HCT116 (cell line): ENCODE measurements at regions not wholly inside any gene's neighbourhood (a gene's known extent, or its start where the extent isn't known, plus 50 kb on each side); places are given as distances from the start of the nearest gene placed in this dataset.

Experiments
- ATAC-seq: fragments of 200-7000 bp; cut with Tn5 transposase; 2 replicates; pipeline ENCODE4 v1.9.1; 2020; ENCODE audit warnings: mild to moderate bottlenecking, moderate library complexity
- BruUV-seq: library from RNA; stranded (reverse); fragments of 400-500 nt; replicated peaks from 2 replicates; lab custom pipeline; 2021; lab: Mats Ljungman, UMichigan
- CTCF ChIA-PET: fragments of 300-600 bp; sonication (Branson Sonifier 250); formaldehyde crosslinking; loops from one replicate; lab custom pipeline; 2021; ENCODE audit warnings: antibody characterized with exemption; lab: Charles Lee
- POLR2A ChIA-PET: fragments of 300-600, 350-600 bp; sonication (Branson Sonifier 250); formaldehyde crosslinking; loops from one replicate; lab custom pipeline; 2021; ENCODE audit warnings: antibody characterized with exemption; lab: Charles Lee
- RAD21 ChIA-PET, 2 experiments: fragments of 300-600 bp; sonication (Branson Sonifier 250); formaldehyde crosslinking; loops; one replicate each; lab custom pipeline; 2023; ENCODE audit warnings: low total read pairs in 2 of 2; ENCODE audit not compliant: uncharacterized antibody in 2 of 2, unreplicated experiment in 2 of 2, low non-redundant PET in 1 of 2; lab: Charles Lee
- DNase-seq: peaks from one replicate; pipeline ENCODE4 v3.0.0-alpha.2; 2010; ENCODE audit warnings: low read depth, low spot score
- H2AFZ ChIP-seq: fragments of 200-600 bp; shearing (Covaris generic), sonication (generic); 2 replicates; pipeline ENCODE4 v1.6.1; 2017; ENCODE audit warnings: low read depth, mixed run types, mixed read lengths, antibody characterized with exemption, low read length; ENCODE audit not compliant: poor library complexity, severe bottlenecking
- H3K27ac ChIP-seq: 2 replicates; pipeline ENCODE4 v1.5.1; 2012; ENCODE audit warnings: low read depth, low read length
- H3K27me3 ChIP-seq: fragments of 200-600 bp; sonication (generic); 2 replicates; pipeline ENCODE4 v1.6.1; 2016; ENCODE audit warnings: mixed run types, low read length, mixed read lengths; ENCODE audit not compliant: insufficient read depth
- H3K36me3 ChIP-seq, 2 experiments: fragments of 200-500 bp in 1 of 2; fragments of 200-600 bp in 1 of 2; sonication (Bioruptor generic) in 1 of 2; sonication (generic) in 1 of 2; 2 replicates each; pipeline versions ENCODE4 v1.5.1 to v1.6.1; 2014 to 2016; ENCODE audit warnings: low read length in 2 of 2, inconsistent platforms in 1 of 2, mixed read lengths in 1 of 2, mixed run types in 1 of 2; ENCODE audit not compliant: insufficient read depth in 2 of 2, control insufficient read depth in 1 of 2
- H3K4me1 ChIP-seq, 2 experiments: fragments of 200-600 bp in 1 of 2; sonication (generic) in 1 of 2; 2 replicates each; pipeline versions ENCODE4 v1.5.1 to v1.6.1; 2012 to 2017; ENCODE audit warnings: low read length in 2 of 2, inconsistent platforms in 1 of 2, mild to moderate bottlenecking in 1 of 2, mixed read lengths in 1 of 2, mixed run types in 1 of 2, moderate library complexity in 1 of 2; ENCODE audit not compliant: insufficient read depth in 2 of 2, control insufficient read depth in 1 of 2
- H3K4me2 ChIP-seq: fragments of 200-600 bp; sonication (generic); 2 replicates; pipeline ENCODE4 v1.6.1; 2017; ENCODE audit warnings: mixed run types, low read length, mixed read lengths
- H3K4me3 ChIP-seq, 2 experiments: fragments of 200-600 bp in 1 of 2; sonication (generic) in 1 of 2; replicated peaks in 1 of 2; 2 replicates each; pipeline ENCODE4 v1.5.1; 2011 to 2016; ENCODE audit warnings: low read length in 2 of 2, control low read depth in 1 of 2, low read depth in 1 of 2, mild to moderate bottlenecking in 1 of 2, mixed read lengths in 1 of 2, mixed run types in 1 of 2
- H3K79me2 ChIP-seq: fragments of 200-600 bp; sonication (generic); 2 replicates; pipeline ENCODE4 v1.6.1; 2017; ENCODE audit warnings: mild to moderate bottlenecking, mixed run types, low read length, moderate library complexity, mixed read lengths; ENCODE audit not compliant: insufficient read depth
- H3K9ac ChIP-seq: fragments of 200-600 bp; sonication (generic); 2 replicates; pipeline ENCODE4 v1.6.1; 2016; ENCODE audit warnings: low read length, mixed read lengths
- H3K9me2 ChIP-seq: fragments of 200-600 bp; sonication (generic), shearing (Covaris generic); 2 replicates; pipeline ENCODE4 v1.6.1; 2017; ENCODE audit warnings: mixed run types, mild to moderate bottlenecking, moderate library complexity; ENCODE audit not compliant: insufficient read depth
- H3K9me3 ChIP-seq, 2 experiments: fragments of 200-500 bp in 1 of 2; fragments of 200-600 bp in 1 of 2; sonication (Bioruptor generic) in 1 of 2; sonication (generic) in 1 of 2; 2 replicates each; pipeline ENCODE4 v1.6.1; 2014 to 2017; ENCODE audit warnings: low read length in 2 of 2, mixed read lengths in 2 of 2, inconsistent platforms in 1 of 2, low read depth in 1 of 2, mild to moderate bottlenecking in 1 of 2, mixed run types in 1 of 2, moderate library complexity in 1 of 2; ENCODE audit not compliant: control insufficient read depth in 1 of 2, insufficient read depth in 1 of 2
- H4K20me1 ChIP-seq: fragments of 200-600 bp; sonication (generic), shearing (Covaris generic); 2 replicates; pipeline ENCODE4 v1.6.1; 2017; ENCODE audit warnings: mixed run types, mild to moderate bottlenecking, moderate library complexity; ENCODE audit not compliant: insufficient read depth
- CBX3 ChIP-seq: IDR thresholded peaks from 2 replicates; pipeline ENCODE4 v1.6.1; 2012; ENCODE audit warnings: low read depth
- CEBPB ChIP-seq: IDR thresholded peaks from 2 replicates; pipeline ENCODE4 v1.6.1; 2012; ENCODE audit warnings: low read depth
- EGR1 ChIP-seq: IDR thresholded peaks from 2 replicates; pipeline ENCODE4 v1.6.1; 2012; ENCODE audit warnings: low read depth
- ELF1 ChIP-seq: IDR thresholded peaks from 2 replicates; pipeline ENCODE4 v1.6.1; 2012; ENCODE audit warnings: low read depth, borderline replicate concordance
- EZH2 ChIP-seq: fragments of 200-600 bp; sonication (generic); IDR thresholded peaks from 2 replicates; pipeline ENCODE4 v1.6.1; 2017; ENCODE audit warnings: antibody characterized with exemption, mixed run types
- EZH2phosphoT487 ChIP-seq: fragments of 200-600 bp; IDR thresholded peaks from 2 replicates; pipeline ENCODE4 v1.6.1; 2018; ENCODE audit warnings: antibody characterized with exemption, borderline replicate concordance
- FOSL1 ChIP-seq: IDR thresholded peaks from 2 replicates; pipeline ENCODE4 v1.6.1; 2012; ENCODE audit warnings: low read depth
- JUND ChIP-seq: IDR thresholded peaks from 2 replicates; pipeline ENCODE4 v1.6.1; 2012
- POLR2A ChIP-seq: IDR thresholded peaks from 2 replicates; pipeline ENCODE4 v1.7.0; 2011; ENCODE audit warnings: borderline replicate concordance; ENCODE audit not compliant: insufficient read depth, insufficient read length; ENCODE audit errors: extremely low read depth
- POLR2AphosphoS5 ChIP-seq: IDR thresholded peaks from 2 replicates; pipeline ENCODE4 v1.6.1; 2011; ENCODE audit warnings: mild to moderate bottlenecking, low read depth, low read length, moderate library complexity
- SIN3A ChIP-seq: IDR thresholded peaks from 2 replicates; pipeline ENCODE4 v1.6.1; 2012; ENCODE audit warnings: low read depth
- TCF7L2 ChIP-seq: IDR thresholded peaks from 2 replicates; pipeline ENCODE4 v1.7.0; 2011; ENCODE audit warnings: borderline replicate concordance, inconsistent platforms; ENCODE audit not compliant: insufficient read depth, insufficient read length; ENCODE audit errors: extremely low read depth
- ZFX ChIP-seq: fragments of 450-650 bp; IDR thresholded peaks from 2 replicates; pipeline ENCODE4 v1.6.1; 2017
- ZNF274 ChIP-seq: fragments of 200-500 bp; sonication (Bioruptor generic); IDR thresholded peaks from 2 replicates; pipeline ENCODE4 v1.6.1; 2014; ENCODE audit warnings: mild to moderate bottlenecking, low read depth, low read length, inconsistent platforms
- intact Hi-C: fragments of 100-400 bp; cut with micrococcal nuclease; formaldehyde crosslinking; loops from 2 replicates; pipeline ENCODE4 v1.10.0; 2022
- TF ChIP-seq, protein P1 (sequence below): IDR thresholded peaks from 2 replicates; pipeline ENCODE4 v1.6.1; 2012
- TF ChIP-seq, protein P2 (sequence below): IDR thresholded peaks from 2 replicates; pipeline ENCODE4 v1.6.1; 2011; ENCODE audit warnings: mild to moderate bottlenecking, low read length, moderate library complexity; ENCODE audit not compliant: insufficient replicate concordance; ENCODE audit errors: extremely low read depth
- TF ChIP-seq, protein P3 (sequence below), 3 experiments: fragments of 200-600 bp in 1 of 3; sonication (generic) in 1 of 3; IDR thresholded peaks in 2 of 3; conservative IDR thresholded peaks in 1 of 3; 2 replicates each; pipeline ENCODE4 v1.5.1; 2012 to 2017; ENCODE audit warnings: low read depth in 2 of 3, low read length in 2 of 3, antibody characterized with exemption in 1 of 3, borderline replicate concordance in 1 of 3, control low read depth in 1 of 3, mild to moderate bottlenecking in 1 of 3, mixed read lengths in 1 of 3, mixed run types in 1 of 3, moderate library complexity in 1 of 3; ENCODE audit not compliant: insufficient read depth in 1 of 3

DNA sequence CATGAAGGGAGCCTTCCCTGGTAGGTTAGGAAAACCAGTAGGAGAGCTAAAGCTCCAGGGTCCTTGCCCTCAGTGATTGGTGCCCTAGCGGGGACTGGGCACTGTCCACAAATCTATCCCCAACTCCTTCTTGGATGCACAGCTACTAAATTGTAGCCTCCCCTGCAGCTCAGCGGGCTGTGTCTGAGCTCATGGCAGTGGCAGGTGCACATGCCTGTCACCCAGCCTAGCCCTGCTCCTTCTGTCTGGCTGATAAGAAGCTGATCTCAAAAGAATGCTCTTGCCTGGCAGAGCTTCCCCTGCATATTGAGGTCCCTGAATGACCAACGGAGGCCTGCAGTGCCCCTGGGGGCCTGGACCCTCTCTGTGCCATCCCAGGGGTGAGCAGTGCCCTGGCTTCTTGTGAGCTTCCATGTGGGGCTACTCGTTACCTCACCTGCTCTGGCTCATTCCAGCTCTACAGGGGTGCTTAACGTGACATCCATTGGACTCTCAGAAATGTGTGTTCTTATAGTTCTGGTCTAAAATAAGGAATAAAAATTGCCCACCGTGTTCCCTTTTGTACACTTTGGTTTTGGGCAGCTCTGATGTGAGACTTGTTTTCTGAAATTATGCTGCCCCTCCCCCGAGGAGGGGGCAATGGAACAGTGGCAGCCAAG, 59.8 kb upstream of the ANTXRL start:
- Histone ChIP-seq H3K9me3 (peaks cover 0 to 3% of the 10 kb centered on the region in 2 experiments; a peak in 1 of 4 replicates), H3K4me3 (no peak overlapping the region), H3K79me2 (no peaks in the 10 kb centered on the region), H2AFZ (no peak overlapping the region), H3K4me2 (no peak overlapping the region), H3K27me3 (no peaks in the 10 kb centered on the region), H3K9ac (no peak overlapping the region), H3K9me2 (no peaks in the 10 kb centered on the region), H3K36me3 (no peaks in the 10 kb centered on the region), H3K27ac (no peak overlapping the region), H4K20me1 (no peaks in the 10 kb centered on the region), H3K4me1 (peaks cover 3 to 11% of the 10 kb centered on the region in 2 experiments; a peak in 2 of 4 replicates)
- no peak for DNase-seq
- intact Hi-C loops = loop anchor here (10.0 kb wide), 2 partner anchors 992 to 1222 kb away; partner anchors contain the start of gene ZNF22
- no peak for TF ChIP-seq ELF1
- TF ChIP-seq TCF7L2 = no peak
- ChIA-PET CTCF (no interaction called here), POLR2A (no interaction called here), RAD21 (no interaction called here)
- no TSS peak for BruUV-seq
- no peak for ATAC-seq

DNA sequence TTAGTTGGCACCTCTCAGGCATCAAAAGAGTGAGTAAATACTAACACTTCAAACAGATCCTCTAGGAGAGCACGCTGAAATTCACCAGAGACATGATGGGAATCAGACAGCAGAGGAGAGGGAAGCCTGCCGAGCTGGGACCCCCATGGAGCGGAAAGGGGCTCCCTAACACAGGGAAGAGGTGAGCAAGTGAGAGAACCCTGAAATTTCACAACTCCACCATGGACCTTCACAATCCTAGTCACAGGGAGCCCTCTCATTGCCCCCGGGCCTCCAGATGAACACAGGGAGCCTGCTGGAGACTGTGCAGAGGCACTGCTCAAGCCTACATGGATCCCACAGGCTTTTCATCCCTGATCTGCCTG, 59.2 kb upstream of the ANTXRL start:
- RAD21 ChIA-PET = no interaction called here
- no peak overlapping the region for H2AFZ ChIP-seq
- no TSS peak for BruUV-seq
- POLR2A ChIA-PET = no interaction called here
- intact Hi-C loops = loop anchor here (10.0 kb wide), 2 partner anchors 993 to 1223 kb away; partner anchors contain the start of gene ZNF22
- H3K9me3 ChIP-seq = peaks cover 0 to 3% of the 10 kb centered on the region in 2 experiments; a peak in 1 of 4 replicates
- H3K27ac ChIP-seq = no peak overlapping the region
- H3K27me3 ChIP-seq = no peaks in the 10 kb centered on the region
- H3K9ac ChIP-seq = no peak overlapping the region
- no peaks in the 10 kb centered on the region for H3K9me2 ChIP-seq
- CTCF ChIA-PET = interaction anchor here (0.8 kb wide), 1 partner anchor 338 kb away, joined by 3 read pairs; no protein-coding TSS in a partner anchor
- DNase-seq (no peak), ATAC-seq (no peak)
- H3K79me2 ChIP-seq = no peaks in the 10 kb centered on the region
- H3K4me1 ChIP-seq = peaks cover 3 to 11% of the 10 kb centered on the region in 2 experiments; a peak in 2 of 4 replicates
- H3K4me2 ChIP-seq = no peak overlapping the region
- H4K20me1 ChIP-seq = no peaks in the 10 kb centered on the region
- no peaks in the 10 kb centered on the region for H3K36me3 ChIP-seq
- no peak overlapping the region for H3K4me3 ChIP-seq
- TF ChIP-seq CBX3 = no peak
- no peak for TF ChIP-seq POLR2A
- no peak for TF ChIP-seq SIN3A
- TF ChIP-seq EZH2 = no peak
- TF ChIP-seq, protein P1, sequence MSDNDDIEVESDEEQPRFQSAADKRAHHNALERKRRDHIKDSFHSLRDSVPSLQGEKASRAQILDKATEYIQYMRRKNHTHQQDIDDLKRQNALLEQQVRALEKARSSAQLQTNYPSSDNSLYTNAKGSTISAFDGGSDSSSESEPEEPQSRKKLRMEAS = no peak
- TF ChIP-seq, protein P2, sequence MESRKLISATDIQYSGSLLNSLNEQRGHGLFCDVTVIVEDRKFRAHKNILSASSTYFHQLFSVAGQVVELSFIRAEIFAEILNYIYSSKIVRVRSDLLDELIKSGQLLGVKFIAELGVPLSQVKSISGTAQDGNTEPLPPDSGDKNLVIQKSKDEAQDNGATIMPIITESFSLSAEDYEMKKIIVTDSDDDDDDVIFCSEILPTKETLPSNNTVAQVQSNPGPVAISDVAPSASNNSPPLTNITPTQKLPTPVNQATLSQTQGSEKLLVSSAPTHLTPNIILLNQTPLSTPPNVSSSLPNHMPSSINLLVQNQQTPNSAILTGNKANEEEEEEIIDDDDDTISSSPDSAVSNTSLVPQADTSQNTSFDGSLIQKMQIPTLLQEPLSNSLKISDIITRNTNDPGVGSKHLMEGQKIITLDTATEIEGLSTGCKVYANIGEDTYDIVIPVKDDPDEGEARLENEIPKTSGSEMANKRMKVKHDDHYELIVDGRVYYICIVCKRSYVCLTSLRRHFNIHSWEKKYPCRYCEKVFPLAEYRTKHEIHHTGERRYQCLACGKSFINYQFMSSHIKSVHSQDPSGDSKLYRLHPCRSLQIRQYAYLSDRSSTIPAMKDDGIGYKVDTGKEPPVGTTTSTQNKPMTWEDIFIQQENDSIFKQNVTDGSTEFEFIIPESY = no peak
- TF ChIP-seq, protein P3, sequence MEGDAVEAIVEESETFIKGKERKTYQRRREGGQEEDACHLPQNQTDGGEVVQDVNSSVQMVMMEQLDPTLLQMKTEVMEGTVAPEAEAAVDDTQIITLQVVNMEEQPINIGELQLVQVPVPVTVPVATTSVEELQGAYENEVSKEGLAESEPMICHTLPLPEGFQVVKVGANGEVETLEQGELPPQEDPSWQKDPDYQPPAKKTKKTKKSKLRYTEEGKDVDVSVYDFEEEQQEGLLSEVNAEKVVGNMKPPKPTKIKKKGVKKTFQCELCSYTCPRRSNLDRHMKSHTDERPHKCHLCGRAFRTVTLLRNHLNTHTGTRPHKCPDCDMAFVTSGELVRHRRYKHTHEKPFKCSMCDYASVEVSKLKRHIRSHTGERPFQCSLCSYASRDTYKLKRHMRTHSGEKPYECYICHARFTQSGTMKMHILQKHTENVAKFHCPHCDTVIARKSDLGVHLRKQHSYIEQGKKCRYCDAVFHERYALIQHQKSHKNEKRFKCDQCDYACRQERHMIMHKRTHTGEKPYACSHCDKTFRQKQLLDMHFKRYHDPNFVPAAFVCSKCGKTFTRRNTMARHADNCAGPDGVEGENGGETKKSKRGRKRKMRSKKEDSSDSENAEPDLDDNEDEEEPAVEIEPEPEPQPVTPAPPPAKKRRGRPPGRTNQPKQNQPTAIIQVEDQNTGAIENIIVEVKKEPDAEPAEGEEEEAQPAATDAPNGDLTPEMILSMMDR (IDR thresholded peaks at IDR 0.05 in 2 of 3, conservative IDR thresholded peaks at IDR 0.05 in 1 of 3; ENCODE audit: borderline replicate concordance in 1 of 3, insufficient read depth in 1 of 3, low read depth in 2 of 3, low read length in 2 of 3) = no peak
- no peak for TF ChIP-seq JUND
- TF ChIP-seq ELF1 = no peak
- no peak for TF ChIP-seq FOSL1
- TF ChIP-seq ZNF274 = no peak
- no peak for TF ChIP-seq EGR1
- no peak for TF ChIP-seq CEBPB
- no peak for TF ChIP-seq TCF7L2
- no peak for TF ChIP-seq EZH2phosphoT487
- no peak for TF ChIP-seq POLR2AphosphoS5
- no peak for TF ChIP-seq ZFX
